NT2/D1 (cell line): ENCODE measurements at regions not wholly inside any gene's neighbourhood (a gene's known extent, or its start where the extent isn't known, plus 50 kb on each side); places are given as distances from the start of the nearest gene placed in this dataset.

Experiments used
- DNase-seq: peaks from one replicate; pipeline ENCODE4 v3.0.0-alpha.2; 2011; ENCODE audit warnings: low read depth, low spot score
- H3K27me3 ChIP-seq: 2 replicates; pipeline ENCODE4 v1.6.0; 2011; ENCODE audit warnings: mild to moderate bottlenecking; ENCODE audit not compliant: insufficient read length, insufficient read depth
- H3K36me3 ChIP-seq: 2 replicates; pipeline ENCODE4 v1.6.1; 2011; ENCODE audit warnings: mild to moderate bottlenecking, low read length, mixed read lengths; ENCODE audit not compliant: insufficient read depth, insufficient read length
- H3K4me1 ChIP-seq: 2 replicates; pipeline ENCODE4 v1.5.1; 2011; ENCODE audit not compliant: insufficient read depth, insufficient read length
- H3K4me3 ChIP-seq: 2 replicates; pipeline ENCODE4 v1.5.1; 2011; ENCODE audit warnings: low read depth; ENCODE audit not compliant: insufficient read length
- H3K9ac ChIP-seq: 2 replicates; pipeline ENCODE4 v1.6.0; 2011; ENCODE audit warnings: low read depth; ENCODE audit not compliant: insufficient read length
- H3K9me3 ChIP-seq: 2 replicates; pipeline ENCODE4 v1.5.1; 2011; ENCODE audit warnings: mild to moderate bottlenecking, low read length; ENCODE audit not compliant: insufficient read depth
- SUZ12 ChIP-seq: IDR thresholded peaks from 2 replicates; pipeline ENCODE4 v1.6.1; 2011; ENCODE audit not compliant: insufficient read length, insufficient read depth; ENCODE audit errors: extremely low read depth
- YY1 ChIP-seq: IDR thresholded peaks from 2 replicates; pipeline ENCODE4 v1.6.1; 2011; ENCODE audit not compliant: insufficient read length, insufficient read depth
- ZNF274 ChIP-seq: IDR thresholded peaks from 2 replicates; pipeline ENCODE4 v1.6.1; 2011; ENCODE audit warnings: mild to moderate bottlenecking, low read depth, low read length

DNA sequence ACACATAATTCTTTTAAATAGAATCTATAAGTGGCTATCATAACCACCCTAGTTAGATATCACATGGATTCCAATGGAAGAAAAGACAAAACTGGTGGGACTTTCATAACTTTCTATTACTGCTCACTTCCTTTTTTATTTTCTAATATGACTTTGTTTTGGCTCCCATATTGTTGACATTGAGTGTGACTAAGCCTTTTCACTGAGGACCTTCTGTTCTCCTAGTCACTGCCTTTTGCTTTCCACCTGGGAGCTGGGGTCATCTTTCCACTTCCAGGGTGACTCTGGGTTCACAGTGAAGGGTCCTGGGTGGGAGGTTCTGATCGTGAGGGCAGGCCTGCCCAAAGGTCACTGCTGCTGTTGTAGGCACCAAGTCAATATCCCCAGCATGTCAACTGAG lies 275.8 kb downstream of the TGFB2 start:
- no peaks in the 10 kb centered on the region for H3K4me1 ChIP-seq
- TF ChIP-seq SUZ12, result no peak
- TF ChIP-seq YY1, result no peak
- TF ChIP-seq ZNF274, result no peak
- H3K27me3 ChIP-seq, result no peaks in the 10 kb centered on the region
- H3K36me3 ChIP-seq, result no peaks in the 10 kb centered on the region
- no peak overlapping the region for H3K4me3 ChIP-seq
- no peak for DNase-seq
- no peak overlapping the region for H3K9ac ChIP-seq
- no peaks in the 10 kb centered on the region for H3K9me3 ChIP-seq

DNA sequence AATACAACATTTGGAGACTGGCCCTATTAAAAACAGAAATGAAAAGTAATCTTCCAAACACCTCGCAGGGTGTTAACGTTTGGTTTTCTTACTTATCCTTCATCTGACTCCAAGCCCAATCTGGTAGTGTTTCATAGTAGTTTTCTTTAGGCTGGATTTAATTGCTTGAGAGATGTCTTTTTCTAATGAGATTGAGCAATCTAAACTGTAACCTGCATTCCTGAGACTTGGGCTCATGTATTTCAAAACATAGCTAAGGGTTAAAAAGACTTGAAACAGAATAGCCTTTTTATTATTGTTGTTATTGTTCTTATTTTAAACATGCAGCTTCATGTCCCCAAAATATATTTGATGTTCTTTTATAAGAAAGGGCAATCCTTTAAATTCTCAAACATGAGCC lies 278.9 kb downstream of the TGFB2 start:
- Histone ChIP-seq H3K4me1 (no peaks in the 10 kb centered on the region), H3K36me3 (no peaks in the 10 kb centered on the region), H3K4me3 (no peak overlapping the region), H3K9ac (no peak overlapping the region), H3K27me3 (no peaks in the 10 kb centered on the region), H3K9me3 (no peaks in the 10 kb centered on the region; the same call in 1 of the 2 replicates)
- TF ChIP-seq ZNF274 (no peak), YY1 (no peak), SUZ12 (no peak)
- no peak for DNase-seq

DNA sequence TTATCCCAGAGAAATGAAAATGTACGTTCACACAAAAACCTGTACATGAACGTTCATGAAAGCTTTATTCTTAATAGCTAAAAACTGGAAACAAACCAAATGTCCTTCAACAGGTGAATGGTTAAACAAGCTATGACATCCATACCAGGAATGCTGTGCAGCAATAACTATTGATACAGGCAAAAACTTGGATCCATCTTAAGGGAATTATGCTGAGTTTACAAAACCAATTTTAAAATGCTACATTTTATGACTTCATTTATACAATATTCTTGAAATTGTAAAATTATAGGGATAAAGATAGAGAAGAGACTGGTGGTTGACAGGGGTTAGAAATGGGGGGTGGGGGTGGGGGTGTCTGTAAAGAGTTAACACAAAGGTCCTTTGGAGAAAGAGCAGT lies 280.3 kb downstream of the TGFB2 start:
- no peak for TF ChIP-seq YY1
- no peak for TF ChIP-seq SUZ12
- TF ChIP-seq ZNF274, result no peak
- no peaks in the 10 kb centered on the region for H3K36me3 ChIP-seq
- no peaks in the 10 kb centered on the region for H3K4me1 ChIP-seq
- no peaks in the 10 kb centered on the region; the same call in 1 of the 2 replicates for H3K9me3 ChIP-seq
- H3K4me3 ChIP-seq, result no peak overlapping the region
- no peaks in the 10 kb centered on the region for H3K27me3 ChIP-seq
- no peak for DNase-seq
- H3K9ac ChIP-seq, result no peak overlapping the region

DNA sequence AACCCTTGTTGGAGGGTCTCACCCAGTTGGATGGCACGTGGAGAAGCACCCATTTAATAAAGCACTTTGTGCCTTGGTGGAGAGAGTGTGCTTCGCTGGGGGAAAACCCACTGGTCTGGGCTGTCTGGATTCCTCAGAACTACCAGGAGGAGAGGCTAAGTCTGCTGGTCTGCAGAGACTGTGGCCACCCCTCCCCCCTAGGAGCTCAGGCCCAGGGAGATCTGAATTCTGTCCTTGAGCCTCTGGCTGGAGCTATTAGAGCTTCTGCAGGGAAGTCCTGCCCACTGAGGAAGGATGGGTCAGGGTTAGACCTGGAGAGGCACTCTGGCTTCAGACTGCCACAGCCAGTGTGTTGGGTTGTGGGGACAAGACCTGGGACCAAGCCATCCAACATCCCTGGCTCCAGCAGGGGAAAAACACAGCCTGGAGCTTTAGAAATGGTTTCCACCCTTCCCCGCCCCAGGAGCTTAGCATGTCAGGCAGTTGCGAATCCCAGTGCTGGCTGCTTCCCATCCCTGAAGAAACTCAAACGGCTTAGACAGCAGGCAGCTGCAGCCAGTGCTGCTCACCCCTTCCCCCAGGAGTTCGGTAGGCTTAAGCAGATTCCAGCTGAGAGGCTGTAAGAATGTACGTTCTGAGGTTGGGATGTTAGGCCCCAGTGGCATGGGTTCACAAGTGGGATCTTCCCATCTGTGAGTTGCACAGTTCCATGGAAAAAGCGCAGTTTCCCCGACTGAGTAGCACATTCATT lies 288.3 kb downstream of the TGFB2 start:
- Histone ChIP-seq H3K9me3 (no peaks in the 10 kb centered on the region; the same call in 1 of the 2 replicates), H3K4me1 (peaks cover 6% of the 10 kb centered on the region), H3K27me3 (no peaks in the 10 kb centered on the region), H3K4me3 (no peak overlapping the region), H3K9ac (no peak overlapping the region), H3K36me3 (no peaks in the 10 kb centered on the region)
- DNase-seq, result peak; percentile 20
- TF ChIP-seq SUZ12, result no peak
- TF ChIP-seq YY1, result no peak
- no peak for TF ChIP-seq ZNF274

DNA sequence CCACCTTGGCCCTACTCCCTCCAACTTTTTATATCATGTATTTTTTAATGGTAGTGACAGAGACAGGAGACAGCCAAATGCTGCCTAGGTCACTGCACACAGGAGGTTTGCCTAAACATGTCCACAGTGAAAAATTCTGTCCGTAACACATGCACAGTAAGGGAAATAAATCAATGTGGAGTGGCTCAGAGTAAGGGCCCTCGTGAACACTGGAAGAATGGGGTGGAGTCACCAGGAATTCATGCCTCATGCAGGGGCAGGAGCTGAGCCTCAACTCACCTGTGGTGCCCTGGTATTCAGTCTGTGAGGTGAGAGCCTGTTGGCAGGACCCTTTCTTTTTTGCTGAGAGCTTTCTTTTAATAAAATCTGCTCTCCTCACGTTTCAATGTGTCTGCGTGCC lies 289.1 kb downstream of the TGFB2 start:
- DNase-seq, result no peak
- no peaks in the 10 kb centered on the region for H3K36me3 ChIP-seq
- H3K4me3 ChIP-seq, result no peak overlapping the region
- no peaks in the 10 kb centered on the region for H3K27me3 ChIP-seq
- no peak overlapping the region for H3K9ac ChIP-seq
- H3K9me3 ChIP-seq, result no peaks in the 10 kb centered on the region
- TF ChIP-seq ZNF274 (no peak), YY1 (no peak), SUZ12 (no peak)
- H3K4me1 ChIP-seq, result peaks cover 6% of the 10 kb centered on the region

DNA sequence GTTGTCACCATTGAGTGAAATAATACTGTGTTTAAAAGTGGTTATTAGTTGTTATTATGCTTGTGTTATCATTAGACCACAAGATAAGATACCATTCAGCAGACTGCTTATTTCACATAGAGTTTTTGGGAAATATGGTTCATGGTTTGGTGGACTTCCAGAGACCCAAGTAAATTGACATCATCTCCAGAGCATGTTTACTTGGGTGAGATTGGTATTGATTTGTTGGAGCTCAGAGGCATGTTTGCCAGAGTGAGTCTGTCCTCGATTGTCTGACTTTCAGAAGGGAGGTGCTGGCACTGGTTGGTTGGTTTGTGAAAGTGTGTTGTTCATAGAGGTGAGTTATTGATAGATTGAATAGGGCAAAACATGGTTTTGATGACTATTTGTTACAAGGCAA lies 291.4 kb downstream of the TGFB2 start:
- Histone ChIP-seq H3K4me3 (no peak overlapping the region), H3K9ac (no peak overlapping the region), H3K9me3 (no peaks in the 10 kb centered on the region), H3K36me3 (no peaks in the 10 kb centered on the region), H3K27me3 (no peaks in the 10 kb centered on the region), H3K4me1 (peaks cover 6% of the 10 kb centered on the region)
- no peak for DNase-seq
- TF ChIP-seq ZNF274, result no peak
- no peak for TF ChIP-seq SUZ12
- TF ChIP-seq YY1, result no peak

DNA sequence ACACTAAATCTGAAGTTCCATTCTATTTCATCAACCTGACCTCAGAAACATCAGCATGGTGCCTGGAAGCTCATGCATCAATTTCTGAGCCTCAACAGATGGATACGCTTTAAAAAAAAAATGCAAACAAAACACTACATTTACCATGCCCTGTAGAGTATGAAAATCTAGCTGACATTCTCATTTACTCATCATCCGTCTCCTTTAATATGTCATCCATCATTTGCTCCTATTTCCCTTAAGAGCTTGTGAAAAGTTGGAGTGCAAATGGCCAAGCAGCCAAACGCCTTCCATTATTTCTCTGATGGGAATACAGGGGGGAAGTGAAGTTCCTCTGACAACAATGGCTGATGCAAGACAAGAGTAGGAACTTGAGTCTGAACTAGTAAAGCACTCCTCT lies 295.0 kb downstream of the TGFB2 start:
- no peak for TF ChIP-seq ZNF274
- no peak for TF ChIP-seq SUZ12
- no peak for TF ChIP-seq YY1
- Histone ChIP-seq H3K36me3 (no peaks in the 10 kb centered on the region), H3K4me3 (no peak overlapping the region), H3K4me1 (no peaks in the 10 kb centered on the region), H3K27me3 (no peaks in the 10 kb centered on the region), H3K9me3 (peaks cover 4% of the 10 kb centered on the region), H3K9ac (no peak overlapping the region)
- no peak for DNase-seq
